Large intestine (tissue), 3 donors: ENCODE measurements at regions not wholly inside any gene's neighbourhood (a gene's known extent, or its start where the extent isn't known, plus 50 kb on each side); places are given as distances from the start of the nearest gene placed in this dataset.
A peak's percentile ranks its signal among the peaks of the same experiment; 100 is the strongest.

Source experiments
- DNase-seq, 2 donors: peaks; one replicate each; pipeline versions ENCODE4 v3.0.0 to v3.0.0-alpha.2; 2013
- H3K27ac ChIP-seq: one replicate; pipeline ENCODE4 v1.5.1; 2013; ENCODE audit warnings: low read length
- H3K27me3 ChIP-seq: 2 replicates; pipeline ENCODE4 v1.6.1; 2013; ENCODE audit warnings: low read length; ENCODE audit not compliant: control insufficient read depth, insufficient read depth
- H3K36me3 ChIP-seq: 2 replicates; pipeline ENCODE4 v1.6.1; 2013; ENCODE audit warnings: low read length; ENCODE audit not compliant: control insufficient read depth, insufficient read depth
- H3K4me1 ChIP-seq: one replicate; pipeline ENCODE4 v1.6.1; 2013; ENCODE audit warnings: low read length; ENCODE audit not compliant: control insufficient read depth, insufficient read depth
- H3K4me3 ChIP-seq: one replicate; pipeline ENCODE4 v1.5.1; 2013; ENCODE audit warnings: low read length
- H3K9me3 ChIP-seq: one replicate; pipeline ENCODE4 v1.6.1; 2013; ENCODE audit warnings: mild to moderate bottlenecking, low read depth, low read length, moderate library complexity; ENCODE audit not compliant: control insufficient read depth
- WGBS: methylation state at CpG from one replicate; pipeline ENCODE4 v1.1.5; 2013; ENCODE audit warnings: low lambda C conversion rate; ENCODE audit not compliant: insufficient coverage; 5-methylcytosine and 5-hydroxymethylcytosine counted together

DNA sequence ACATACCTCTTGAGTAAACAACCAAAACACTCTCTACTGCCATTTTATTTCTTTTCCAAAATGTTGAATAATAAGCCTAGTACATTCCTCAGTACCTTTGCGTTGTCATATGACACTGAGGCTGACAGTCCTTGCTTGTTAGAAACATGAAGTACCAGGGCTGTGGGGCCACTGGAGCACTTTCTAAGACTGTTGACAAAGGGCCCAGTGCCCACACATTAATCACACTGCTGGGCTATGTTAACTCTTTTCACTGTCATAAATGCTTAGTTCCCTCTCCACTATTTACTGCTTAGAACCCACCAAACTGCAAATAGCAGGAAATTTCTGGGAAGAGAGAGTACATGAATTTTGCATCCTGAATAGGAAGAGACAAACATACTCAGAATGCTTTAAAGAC lies 57.1 kb downstream of the FAM47B start:
- Histone ChIP-seq H3K36me3 (no peaks in the 10 kb centered on the region), H3K27ac (no peak overlapping the region), H3K4me3 (no peak overlapping the region), H3K9me3 (no peaks in the 10 kb centered on the region), H3K4me1 (no peaks in the 10 kb centered on the region), H3K27me3 (no peaks in the 10 kb centered on the region)
- WGBS, result no CpG with 5 or more reads among the region's 1 CpG
- DNase-seq, result no peak

- H3K27ac ChIP-seq, result no peak overlapping the region
- H3K27me3 ChIP-seq, result no peaks in the 10 kb centered on the region
- no peak overlapping the region for H3K4me3 ChIP-seq
- no peaks in the 10 kb centered on the region for H3K9me3 ChIP-seq
- H3K4me1 ChIP-seq, result no peaks in the 10 kb centered on the region
- H3K36me3 ChIP-seq, result no peaks in the 10 kb centered on the region
- DNase-seq, result no peak
- WGBS, result no CpG with 5 or more reads among the region's 2 CpGs
Measured at GRCh38 chrX:35006361-35006760, 63.8 kb downstream of the FAM47B start.

DNA sequence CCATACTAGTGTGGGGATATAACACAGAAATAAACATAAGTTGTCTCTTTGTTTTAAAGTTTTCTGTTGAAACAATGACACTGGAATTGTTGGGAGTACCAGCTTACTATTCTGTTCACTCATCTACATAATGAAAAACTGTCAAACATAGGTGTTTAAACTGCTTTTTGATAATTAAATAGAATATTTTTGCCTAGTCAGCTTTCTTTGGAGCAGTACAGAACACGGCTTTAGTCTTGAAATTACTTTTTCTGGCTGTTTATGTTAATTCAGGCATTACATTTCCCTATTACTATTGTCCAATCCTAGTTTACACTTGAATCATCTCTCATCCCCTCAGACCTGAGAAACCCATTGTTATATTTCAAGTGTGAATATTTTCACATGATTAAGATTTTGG lies 73.0 kb downstream of the FAM47B start:
- WGBS, result no CpG with 5 or more reads among the region's 1 CpG
- no peaks in the 10 kb centered on the region for H3K27me3 ChIP-seq
- no peaks in the 10 kb centered on the region for H3K9me3 ChIP-seq
- H3K27ac ChIP-seq, result no peak overlapping the region
- no peak overlapping the region for H3K4me3 ChIP-seq
- no peaks in the 10 kb centered on the region for H3K36me3 ChIP-seq
- no peak for DNase-seq
- H3K4me1 ChIP-seq, result no peaks in the 10 kb centered on the region

- H3K36me3 ChIP-seq, result no peaks in the 10 kb centered on the region
- H3K4me3 ChIP-seq, result no peak overlapping the region
- H3K27me3 ChIP-seq, result no peaks in the 10 kb centered on the region
- H3K27ac ChIP-seq, result no peak overlapping the region
- DNase-seq, result no peak
- no peaks in the 10 kb centered on the region for H3K4me1 ChIP-seq
- WGBS, result no CpG with 5 or more reads among the region's 2 CpGs
- no peaks in the 10 kb centered on the region for H3K9me3 ChIP-seq
Measured at GRCh38 chrX:35016051-35016450, 73.5 kb downstream of the FAM47B start.

DNA sequence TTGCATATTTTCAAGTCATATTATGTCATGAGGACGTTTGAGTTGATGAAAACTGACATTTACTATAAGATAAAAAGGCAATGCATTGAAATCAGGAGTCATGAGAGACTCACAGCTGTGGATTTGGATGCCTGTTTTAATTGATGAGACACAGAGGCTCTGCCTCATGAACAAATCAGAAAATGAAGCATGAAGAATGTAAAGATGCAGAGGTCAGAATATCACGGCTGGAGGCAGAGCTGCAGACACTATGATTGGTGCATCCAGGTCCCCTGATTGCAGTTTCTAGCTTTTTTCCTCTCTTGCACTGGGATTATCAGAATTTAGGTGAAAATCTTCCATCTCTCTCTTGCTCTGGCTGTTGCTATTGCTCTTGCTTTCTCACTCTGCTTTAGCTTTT lies 74.7 kb downstream of the FAM47B start:
- WGBS, result no CpG with 5 or more reads among the region's 2 CpGs
- H3K4me1 ChIP-seq, result no peaks in the 10 kb centered on the region
- H3K27me3 ChIP-seq, result no peaks in the 10 kb centered on the region
- no peak overlapping the region for H3K27ac ChIP-seq
- no peak overlapping the region for H3K4me3 ChIP-seq
- no peak for DNase-seq
- H3K9me3 ChIP-seq, result no peaks in the 10 kb centered on the region
- no peaks in the 10 kb centered on the region for H3K36me3 ChIP-seq

- Histone ChIP-seq H3K4me3 (no peak overlapping the region), H3K27me3 (no peaks in the 10 kb centered on the region), H3K4me1 (no peaks in the 10 kb centered on the region), H3K9me3 (no peaks in the 10 kb centered on the region), H3K36me3 (no peaks in the 10 kb centered on the region), H3K27ac (no peak overlapping the region)
- DNase-seq, result no peak
Measured at GRCh38 chrX:35023683-35024082, 81.1 kb downstream of the FAM47B start.

GRCh38 chrX:35025820-35026219 lies 83.2 kb downstream of the FAM47B start:
- WGBS, result no CpG with 5 or more reads among the region's 2 CpGs
- Histone ChIP-seq H3K4me1 (no peaks in the 10 kb centered on the region), H3K27me3 (no peaks in the 10 kb centered on the region), H3K9me3 (no peaks in the 10 kb centered on the region), H3K36me3 (no peaks in the 10 kb centered on the region), H3K27ac (no peak overlapping the region), H3K4me3 (no peak overlapping the region)
- no peak for DNase-seq

GRCh38 chrX:35040871-35041270 lies 98.3 kb downstream of the FAM47B start:
- 86% methylated on average over 1 of the region's 1 CpG for WGBS
- H3K9me3 ChIP-seq, result no peaks in the 10 kb centered on the region
- no peaks in the 10 kb centered on the region for H3K4me1 ChIP-seq
- no peaks in the 10 kb centered on the region for H3K27me3 ChIP-seq
- DNase-seq, result no peak
- no peaks in the 10 kb centered on the region for H3K36me3 ChIP-seq
- no peak overlapping the region for H3K27ac ChIP-seq
- no peak overlapping the region for H3K4me3 ChIP-seq

GRCh38 chrX:35046660-35047296 lies 104.2 kb downstream of the FAM47B start:
- no peak overlapping the region for H3K4me3 ChIP-seq
- no peaks in the 10 kb centered on the region for H3K9me3 ChIP-seq

DNA sequence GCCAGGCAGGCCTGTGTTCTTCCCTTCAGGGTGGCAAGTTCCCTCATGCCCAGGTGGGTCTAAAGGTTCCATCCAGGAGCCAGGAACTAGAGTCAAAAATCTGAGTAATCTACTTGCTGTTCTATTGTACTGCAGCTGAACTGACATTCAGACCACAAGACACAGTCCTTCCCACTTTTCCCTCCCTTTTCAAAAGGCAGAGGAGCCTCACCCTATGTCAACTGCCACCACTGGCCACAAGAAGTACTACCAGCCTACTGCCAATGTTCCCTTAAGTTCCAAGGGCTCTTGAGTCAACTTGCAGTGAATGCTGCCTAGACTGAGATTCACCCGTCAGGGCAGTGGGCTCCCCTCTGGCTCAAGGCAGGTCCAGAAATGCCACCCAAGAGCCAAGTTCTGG lies 133.5 kb downstream of the FAM47B start:
- WGBS, result no CpG with 5 or more reads among the region's 1 CpG
- no peaks in the 10 kb centered on the region for H3K27me3 ChIP-seq
- DNase-seq, result peak in 1 of 2 donors; percentile 1
- H3K4me3 ChIP-seq, result no peak overlapping the region
- no peak overlapping the region for H3K27ac ChIP-seq
- no peaks in the 10 kb centered on the region for H3K9me3 ChIP-seq
- no peaks in the 10 kb centered on the region for H3K4me1 ChIP-seq
- no peaks in the 10 kb centered on the region for H3K36me3 ChIP-seq

More at GRCh38 chrX:35046660-35047296, 104.2 kb downstream of the FAM47B start:
- Histone ChIP-seq H3K4me1 (no peaks in the 10 kb centered on the region), H3K36me3 (no peaks in the 10 kb centered on the region), H3K27ac (no peak overlapping the region), H3K27me3 (no peaks in the 10 kb centered on the region)
- no peak for DNase-seq
- WGBS, result no CpG with 5 or more reads among the region's 4 CpGs

GRCh38 chrX:35090801-35091200 lies 148.2 kb downstream of the FAM47B start:
- Histone ChIP-seq H3K4me3 (no peak overlapping the region), H3K27me3 (no peaks in the 10 kb centered on the region), H3K36me3 (no peaks in the 10 kb centered on the region), H3K27ac (no peak overlapping the region), H3K4me1 (no peaks in the 10 kb centered on the region), H3K9me3 (no peaks in the 10 kb centered on the region)
- no peak for DNase-seq
